GM18873 (cell line): ENCODE measurements at regions not wholly inside any gene's neighbourhood (a gene's known extent, or its start where the extent isn't known, plus 50 kb on each side); places are given as distances from the start of the nearest gene placed in this dataset.

Experiments used
- ATAC-seq: cut with Tn5 transposase; IDR thresholded peaks from one replicate; pipeline ENCODE4 v1.9.1; 2021; ENCODE audit warnings: mild to moderate bottlenecking, moderate library complexity, moderate number of reproducible peaks; ENCODE audit not compliant: unreplicated experiment, low FRiP score

DNA sequence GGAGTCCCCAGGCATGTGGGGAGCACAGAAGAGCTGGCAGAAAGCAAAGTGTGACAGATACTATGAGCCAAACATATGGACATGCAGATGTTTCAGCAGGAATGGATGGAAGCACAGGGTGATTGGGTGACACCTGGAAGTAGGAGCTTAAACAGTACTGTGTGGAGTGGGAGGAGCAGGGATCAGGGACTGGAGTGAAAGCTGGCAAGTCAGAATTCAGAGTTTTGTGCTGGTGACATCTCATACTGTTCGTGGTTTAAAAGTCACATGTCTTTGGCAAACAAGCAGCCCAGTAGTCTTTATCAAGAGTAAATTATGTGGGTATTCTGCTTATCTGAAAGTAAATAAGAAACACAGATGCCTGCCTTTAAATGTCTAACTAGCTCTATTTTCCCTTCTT is 408.2 kb downstream of the COG6 start:
- ATAC-seq, result no peak

DNA sequence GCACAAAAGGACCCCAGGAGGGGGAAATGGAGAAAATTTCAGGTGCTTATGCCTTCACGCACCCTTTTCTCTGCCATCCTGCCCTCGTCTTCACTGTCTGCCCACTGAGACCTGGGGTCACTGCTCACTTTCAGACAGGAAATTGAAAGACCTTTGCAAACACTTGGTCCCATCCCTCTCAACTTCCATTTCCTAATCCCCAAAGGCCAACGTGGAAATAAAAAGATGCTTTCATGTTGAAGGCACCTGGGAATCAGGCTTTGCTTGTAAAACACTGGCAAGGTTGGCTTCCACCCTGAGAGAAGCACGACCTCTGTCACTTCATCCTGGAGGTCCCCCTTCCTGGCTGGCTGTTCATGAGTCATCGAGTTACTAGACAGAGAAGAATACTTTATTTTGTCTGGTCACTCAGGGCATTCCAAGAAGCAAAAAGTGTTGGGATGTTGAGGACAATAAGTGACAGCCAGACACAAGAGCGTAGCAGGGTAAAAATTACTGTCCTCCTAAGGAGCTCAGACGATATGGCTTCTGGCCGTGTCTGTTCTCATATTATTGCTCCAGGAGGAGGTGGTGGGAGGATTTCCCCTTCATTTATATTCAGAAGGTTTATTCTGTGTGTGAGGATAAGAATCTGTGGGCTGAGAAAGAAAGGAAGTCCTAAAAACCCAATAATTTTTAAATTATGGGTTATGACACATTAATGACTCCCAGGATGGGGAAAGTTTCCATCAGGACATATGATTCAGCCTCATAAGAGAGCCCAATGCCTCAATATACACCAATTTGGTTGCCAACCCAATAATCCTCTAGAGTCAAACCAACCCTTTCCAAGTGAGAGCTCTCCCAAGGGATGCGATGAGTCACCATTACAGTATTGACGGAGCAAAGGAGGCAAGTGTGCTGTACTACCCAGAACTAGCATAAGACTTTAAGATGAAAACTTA is 409.0 kb downstream of the COG6 start:
- no peak for ATAC-seq

DNA sequence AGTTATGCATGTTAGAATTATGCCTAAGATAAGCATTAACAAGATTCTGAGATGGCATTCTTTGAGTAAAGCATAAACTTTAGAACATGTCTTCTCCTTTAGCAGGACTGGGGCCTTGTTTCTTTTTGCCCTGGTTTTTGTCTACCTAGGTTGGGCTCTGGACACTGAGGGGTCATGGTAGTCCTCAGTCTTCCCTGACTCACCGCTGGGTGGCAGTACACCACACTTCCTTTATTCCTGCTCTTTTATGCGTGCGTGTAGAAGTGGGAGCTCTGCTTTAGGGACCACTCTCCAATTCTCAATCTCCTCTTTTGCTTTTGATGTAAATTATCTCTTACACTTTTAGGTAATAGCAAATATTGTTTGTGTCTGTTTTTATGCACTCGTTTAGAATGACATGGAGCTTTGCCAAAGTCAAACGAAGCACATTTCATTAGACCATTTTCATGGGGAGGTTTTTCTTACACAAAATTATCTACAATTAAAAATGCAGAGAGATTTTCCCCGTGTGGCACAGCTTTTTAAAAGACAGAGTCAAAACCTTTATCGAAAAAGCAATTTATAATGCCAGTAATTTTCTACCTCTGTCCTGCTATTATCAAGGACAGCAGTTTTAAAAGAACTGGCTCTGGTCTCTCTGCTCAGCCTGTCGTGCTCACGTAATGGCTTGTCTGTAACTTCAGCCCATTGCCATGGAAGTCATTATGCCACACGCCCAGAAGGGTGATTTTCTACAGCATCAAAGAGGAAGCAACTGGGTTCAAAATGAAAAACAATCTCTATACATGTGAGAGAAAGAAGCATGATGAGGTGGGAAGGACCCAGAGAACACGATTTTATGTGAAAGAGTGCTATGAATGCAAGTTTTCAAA is 413.9 kb downstream of the COG6 start:
- peak; percentile 69 for ATAC-seq

- no peak for ATAC-seq
Observed at GRCh38 chr13:40070357-40070756, 414.9 kb downstream of the COG6 start.

- ATAC-seq, result no peak
Observed at GRCh38 chr13:40072663-40073120, 417.2 kb downstream of the COG6 start.

- no peak for ATAC-seq
Observed at GRCh38 chr13:40074338-40074737, 418.9 kb downstream of the COG6 start.

GRCh38 chr13:40075281-40075680 is 419.8 kb downstream of the COG6 start:
- ATAC-seq, result no peak

DNA sequence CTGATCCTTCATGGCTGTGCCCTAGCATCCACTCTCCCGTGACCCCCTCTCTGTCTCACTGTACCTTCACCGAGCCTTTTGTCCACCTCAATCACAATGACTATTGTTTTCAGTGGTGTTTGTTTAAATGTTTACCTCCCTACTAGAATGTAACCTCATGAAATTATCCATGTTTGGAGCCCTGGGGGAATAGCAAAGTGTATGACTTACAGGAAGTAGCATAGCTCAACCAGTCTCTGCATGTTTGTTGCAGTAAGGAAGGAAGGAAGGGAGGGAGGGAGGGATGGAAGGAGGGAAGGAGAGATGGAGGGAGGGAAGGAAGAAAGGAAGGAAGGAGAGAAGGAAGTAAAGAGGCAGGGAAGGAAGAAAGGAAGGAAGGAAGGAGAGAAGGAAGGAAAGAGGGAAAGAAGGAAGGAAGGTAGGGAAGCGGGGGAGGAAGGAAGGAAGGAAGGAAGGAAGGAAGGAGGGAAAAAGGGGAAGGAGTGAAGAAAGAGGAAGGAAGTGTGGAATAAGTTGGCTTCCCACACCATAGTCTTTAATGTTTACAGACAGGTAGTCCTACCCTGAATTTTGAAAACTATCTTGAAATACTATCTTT is 421.4 kb downstream of the COG6 start:
- no peak for ATAC-seq

- no peak for ATAC-seq
Observed at GRCh38 chr13:40077396-40078027, 422.1 kb downstream of the COG6 start.

GRCh38 chr13:40079721-40080120 is 424.3 kb downstream of the COG6 start:
- ATAC-seq, result no peak

DNA sequence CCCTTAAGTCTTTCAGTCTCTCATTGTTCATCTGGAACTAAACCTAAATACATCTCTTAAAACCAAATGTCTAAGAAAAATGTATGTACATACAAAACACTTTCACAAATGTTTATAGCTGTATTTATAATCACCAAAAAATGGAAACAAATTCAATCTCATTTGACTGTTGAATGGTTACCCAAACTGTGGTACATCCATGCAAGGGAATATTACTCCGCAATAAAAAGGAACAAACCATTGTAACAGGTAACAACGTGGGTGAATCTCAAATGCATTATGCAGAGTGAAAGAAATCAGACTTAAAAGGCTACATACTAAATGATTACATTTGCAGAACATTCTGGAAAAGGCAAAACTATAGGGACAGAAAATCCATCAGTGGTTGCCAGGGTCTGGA is 425.2 kb downstream of the COG6 start:
- no peak for ATAC-seq

DNA sequence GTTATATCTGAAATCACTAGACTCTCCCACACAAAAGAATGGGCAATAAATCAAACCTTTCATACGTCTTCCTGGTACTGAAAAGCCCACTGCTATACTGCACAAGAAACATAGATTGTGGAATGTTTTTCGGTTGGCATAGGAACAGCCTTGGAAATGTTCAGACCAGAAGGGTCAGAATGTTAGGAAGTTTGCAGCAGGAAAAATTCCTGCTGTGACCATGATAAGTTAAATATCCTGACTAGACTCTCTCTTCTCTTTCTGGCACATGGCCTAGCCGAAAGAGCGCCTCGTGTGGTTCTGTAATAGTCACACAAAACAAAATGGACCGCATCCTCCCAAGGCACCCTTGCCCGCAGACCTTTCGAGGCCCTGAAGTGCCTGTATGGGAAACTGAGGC is 427.2 kb downstream of the COG6 start:
- ATAC-seq, result no peak

DNA sequence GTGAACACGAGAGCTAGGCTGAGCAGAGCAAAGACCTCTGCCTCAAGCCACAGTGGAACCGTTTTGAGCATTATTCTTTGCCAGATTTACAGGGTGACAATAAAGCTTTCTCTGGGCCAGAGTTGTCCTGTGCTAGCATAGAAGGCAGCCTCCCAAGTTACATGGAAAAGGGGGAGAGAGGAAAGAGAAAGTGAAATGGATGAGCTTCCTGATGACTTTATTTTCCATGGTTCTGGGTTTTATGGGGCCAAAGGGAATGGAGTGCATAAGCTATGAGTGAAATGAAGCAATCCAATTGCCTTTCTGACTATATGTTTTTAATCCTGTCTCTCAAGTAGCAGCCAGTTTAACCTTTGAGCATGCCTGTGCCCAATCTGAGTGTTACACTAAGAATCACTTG is 428.4 kb downstream of the COG6 start:
- ATAC-seq, result no peak

GRCh38 chr13:40084934-40085333 is 429.5 kb downstream of the COG6 start:
- ATAC-seq, result no peak

GRCh38 chr13:40087091-40088002 is 431.9 kb downstream of the COG6 start:
- ATAC-seq, result no peak

DNA sequence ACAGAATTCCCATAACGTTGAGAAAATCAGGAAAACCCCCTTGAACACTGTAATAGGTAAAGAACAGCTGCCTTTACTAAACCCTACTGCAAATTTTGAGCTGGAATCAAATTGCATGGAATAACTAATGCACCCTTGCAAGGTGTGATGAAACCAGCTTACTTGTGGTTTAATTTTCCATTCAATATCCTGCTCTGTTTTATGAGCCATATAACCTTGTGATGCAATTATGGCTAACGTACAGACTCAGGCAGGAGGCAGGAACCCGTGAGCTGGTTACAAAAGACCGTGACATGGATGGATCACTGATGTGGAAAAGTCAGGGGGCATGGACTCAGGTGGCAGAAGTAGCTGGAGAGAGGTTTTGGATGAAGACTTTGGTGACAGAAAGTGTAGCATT is 438.6 kb downstream of the COG6 start:
- no peak for ATAC-seq

- ATAC-seq, result no peak
Observed at GRCh38 chr13:40095695-40096356, 440.4 kb downstream of the COG6 start.

GRCh38 chr13:40096357-40096901 is 441.0 kb downstream of the COG6 start:
- no peak for ATAC-seq

DNA sequence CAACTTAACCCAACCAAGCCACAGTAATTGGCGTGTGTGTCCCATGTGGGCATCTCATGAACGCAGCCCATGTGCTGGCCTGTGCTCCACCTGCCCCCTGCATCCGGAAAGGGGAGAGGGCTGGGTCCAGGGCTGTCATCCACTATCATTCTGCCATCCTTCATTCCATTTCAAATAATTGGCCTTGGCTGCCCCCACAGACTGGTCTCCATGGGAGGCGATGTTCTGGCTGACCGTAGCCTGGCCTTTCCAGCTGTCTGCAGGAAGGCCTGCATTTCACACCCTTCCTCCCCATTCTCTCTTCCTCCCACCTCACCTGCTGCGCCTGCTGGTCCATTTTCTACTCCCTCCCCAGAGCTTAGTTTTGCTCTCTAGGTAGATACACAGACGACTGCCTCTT is 442.8 kb downstream of the COG6 start:
- no peak for ATAC-seq
